ENCODE measurements at regions not wholly inside any gene's neighbourhood (a gene's known extent, or its start where the extent isn't known, plus 50 kb on each side); places are given as distances from the start of the nearest gene placed in this dataset.

DNA sequence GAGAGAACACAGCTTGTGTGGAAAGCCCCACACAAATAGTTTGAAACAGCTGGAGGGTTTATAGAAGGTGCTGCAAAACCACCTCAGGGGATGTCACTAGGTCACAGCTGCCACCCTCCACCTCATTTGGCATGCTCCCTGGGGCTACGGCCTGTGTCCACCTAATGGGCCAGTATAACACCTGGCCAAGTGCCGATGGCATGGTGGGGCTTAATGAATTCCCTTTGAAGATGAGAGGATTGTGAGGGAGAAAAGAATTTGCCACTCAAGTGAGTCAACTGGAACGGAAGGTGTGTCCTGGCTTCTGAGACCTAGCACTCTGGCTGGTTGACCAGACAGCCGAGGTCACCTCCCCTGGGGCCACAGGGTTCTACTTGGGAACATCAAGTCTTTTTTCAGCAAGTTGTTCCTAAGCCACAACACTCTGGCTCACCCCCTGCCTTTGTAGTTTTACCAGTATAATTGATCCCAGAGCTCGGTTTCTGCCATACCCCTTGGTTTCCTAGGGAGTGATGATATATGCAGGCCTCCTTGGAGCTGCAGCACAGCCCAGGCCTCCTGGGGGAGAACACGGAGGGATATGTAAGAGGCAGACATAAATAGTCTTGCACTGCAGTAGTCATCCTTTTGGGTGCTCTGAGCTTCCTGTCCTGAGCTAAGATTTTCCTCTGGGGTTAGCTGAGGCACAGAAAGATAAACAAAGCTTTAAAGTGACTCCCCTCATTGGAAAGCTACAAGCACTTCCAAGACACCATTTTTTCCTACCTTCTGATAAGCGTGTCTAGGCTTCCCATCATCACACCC, 178.2 kb upstream of the LPP start:
- TF ChIP-seq YY1 (IDR thresholded peaks at IDR 0.05; ENCODE audit: insufficient read depth, insufficient read length): no peak
- no peak for TF ChIP-seq SUZ12 (IDR thresholded peaks at IDR 0.05; ENCODE audit: extremely low read depth, insufficient read depth, insufficient read length)
- no peak for TF ChIP-seq ZNF274 (IDR thresholded peaks at IDR 0.05; ENCODE audit: low read depth, low read length)
- no peak overlapping the region for H3K9ac ChIP-seq (ENCODE audit: insufficient read length, low read depth)
- no peaks in the 10 kb centered on the region for H3K27me3 ChIP-seq (ENCODE audit: insufficient read depth, insufficient read length)
- no peak overlapping the region for H3K4me3 ChIP-seq (ENCODE audit: insufficient read length, low read depth)
- H3K9me3 ChIP-seq (ENCODE audit: insufficient read depth, low read length): peaks cover 13% of the 10 kb centered on the region; the same call in 1 of the 2 replicates
- H3K4me1 ChIP-seq (ENCODE audit: insufficient read depth, insufficient read length): no peaks in the 10 kb centered on the region
- no peak for DNase-seq (ENCODE audit: low read depth, low spot score)
- no peaks in the 10 kb centered on the region for H3K36me3 ChIP-seq (ENCODE audit: insufficient read depth, insufficient read length, low read length)

DNA sequence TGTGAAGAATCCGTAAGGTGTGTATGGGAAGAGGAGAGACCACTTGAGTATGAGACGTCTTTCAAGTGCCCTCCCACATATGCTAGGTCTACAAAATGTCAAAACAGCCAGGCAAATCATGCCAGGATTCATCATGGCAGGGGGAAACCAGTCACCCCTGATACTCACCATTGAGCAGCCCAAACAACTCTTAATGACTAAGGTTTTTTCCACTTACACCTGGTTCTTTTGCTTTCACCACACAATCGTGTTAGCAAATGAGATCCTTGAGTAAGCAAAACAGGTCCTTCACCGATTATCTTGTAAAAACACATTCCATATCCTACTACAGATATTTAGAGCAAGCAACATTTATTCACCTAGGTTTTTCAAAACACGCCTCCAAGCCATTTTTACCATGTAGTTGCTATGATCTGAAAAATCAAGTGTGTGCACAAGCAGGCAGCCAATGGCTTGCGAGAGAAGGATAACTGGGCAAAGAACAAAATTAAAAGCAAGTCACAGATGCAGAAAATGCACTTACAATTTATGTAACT, 177.5 kb upstream of the LPP start:
- no peak for DNase-seq (ENCODE audit: low read depth, low spot score)

DNA sequence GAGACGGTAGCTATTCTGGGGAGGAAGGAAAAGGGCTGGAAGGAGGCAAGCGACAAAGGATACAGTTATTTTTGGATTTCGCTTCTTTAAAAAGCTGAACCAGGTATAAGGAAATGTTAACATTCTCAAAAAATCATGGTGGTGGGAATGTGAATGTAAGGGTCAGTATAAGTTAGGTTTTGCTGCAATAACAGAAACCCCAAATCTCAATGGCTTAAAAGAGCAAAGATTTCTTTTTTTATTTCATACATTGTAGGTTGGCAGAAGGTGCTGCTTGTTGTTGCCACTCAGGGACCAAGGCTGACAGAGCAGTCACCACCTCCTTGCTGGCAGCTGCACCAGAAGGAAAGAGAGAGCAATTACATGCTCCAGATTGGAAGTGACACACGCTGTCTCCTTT, 176.3 kb upstream of the LPP start:
- no peak overlapping the region for H3K4me3 ChIP-seq (ENCODE audit: insufficient read length, low read depth)
- TF ChIP-seq ZNF274 (IDR thresholded peaks at IDR 0.05; ENCODE audit: low read depth, low read length): no peak
- no peak for TF ChIP-seq SUZ12 (IDR thresholded peaks at IDR 0.05; ENCODE audit: extremely low read depth, insufficient read depth, insufficient read length)
- TF ChIP-seq YY1 (IDR thresholded peaks at IDR 0.05; ENCODE audit: insufficient read depth, insufficient read length): no peak
- H3K4me1 ChIP-seq (ENCODE audit: insufficient read depth, insufficient read length): no peaks in the 10 kb centered on the region
- H3K9me3 ChIP-seq (ENCODE audit: insufficient read depth, low read length): peaks cover 13% of the 10 kb centered on the region; the same call in 1 of the 2 replicates
- DNase-seq (ENCODE audit: low read depth, low spot score): no peak
- no peaks in the 10 kb centered on the region for H3K27me3 ChIP-seq (ENCODE audit: insufficient read depth, insufficient read length)
- no peak overlapping the region for H3K9ac ChIP-seq (ENCODE audit: insufficient read length, low read depth)
- H3K36me3 ChIP-seq (ENCODE audit: insufficient read depth, insufficient read length, low read length): no peaks in the 10 kb centered on the region

More for the DNA sequence above, 177.5 kb upstream of the LPP start:
- no peaks in the 10 kb centered on the region for H3K27me3 ChIP-seq (ENCODE audit: insufficient read depth, insufficient read length)
- TF ChIP-seq YY1 (IDR thresholded peaks at IDR 0.05; ENCODE audit: insufficient read depth, insufficient read length): no peak
- TF ChIP-seq ZNF274 (IDR thresholded peaks at IDR 0.05; ENCODE audit: low read depth, low read length): no peak
- no peak for TF ChIP-seq SUZ12 (IDR thresholded peaks at IDR 0.05; ENCODE audit: extremely low read depth, insufficient read depth, insufficient read length)
- H3K4me1 ChIP-seq (ENCODE audit: insufficient read depth, insufficient read length): no peaks in the 10 kb centered on the region
- H3K9me3 ChIP-seq (ENCODE audit: insufficient read depth, low read length): peaks cover 13% of the 10 kb centered on the region; the same call in 1 of the 2 replicates
- H3K4me3 ChIP-seq (ENCODE audit: insufficient read length, low read depth): no peak overlapping the region
- no peak overlapping the region for H3K9ac ChIP-seq (ENCODE audit: insufficient read length, low read depth)
- H3K36me3 ChIP-seq (ENCODE audit: insufficient read depth, insufficient read length, low read length): no peaks in the 10 kb centered on the region

DNA sequence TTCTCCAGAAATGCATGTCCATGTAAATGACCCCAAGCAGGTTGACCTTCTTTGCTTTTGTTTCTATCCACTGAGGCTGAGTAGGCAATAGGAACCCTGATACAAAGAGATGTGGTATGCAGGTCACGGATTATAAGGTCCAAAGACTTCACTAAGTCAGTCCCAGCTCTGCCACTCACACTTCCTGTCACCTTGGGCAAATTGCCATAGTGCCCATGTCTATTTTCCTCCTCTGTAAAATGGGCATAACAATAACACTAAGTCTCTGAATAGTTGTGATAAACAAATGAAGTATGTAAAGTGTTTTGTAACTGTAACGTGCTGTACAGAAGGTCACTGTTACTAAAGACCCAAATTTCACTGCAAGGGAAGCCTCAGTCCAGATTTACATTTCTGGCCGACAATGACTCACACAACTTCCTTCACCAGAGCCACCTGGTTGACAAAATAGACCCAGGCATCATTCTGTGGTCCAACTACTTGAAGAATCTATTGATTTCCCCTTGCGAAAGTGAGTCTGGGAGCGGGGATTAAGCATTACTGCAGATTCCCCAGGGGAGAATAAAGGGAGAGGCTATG, 175.4 kb upstream of the LPP start:
- TF ChIP-seq ZNF274 (IDR thresholded peaks at IDR 0.05; ENCODE audit: low read depth, low read length): no peak
- no peak overlapping the region for H3K4me3 ChIP-seq (ENCODE audit: insufficient read length, low read depth)

DNA sequence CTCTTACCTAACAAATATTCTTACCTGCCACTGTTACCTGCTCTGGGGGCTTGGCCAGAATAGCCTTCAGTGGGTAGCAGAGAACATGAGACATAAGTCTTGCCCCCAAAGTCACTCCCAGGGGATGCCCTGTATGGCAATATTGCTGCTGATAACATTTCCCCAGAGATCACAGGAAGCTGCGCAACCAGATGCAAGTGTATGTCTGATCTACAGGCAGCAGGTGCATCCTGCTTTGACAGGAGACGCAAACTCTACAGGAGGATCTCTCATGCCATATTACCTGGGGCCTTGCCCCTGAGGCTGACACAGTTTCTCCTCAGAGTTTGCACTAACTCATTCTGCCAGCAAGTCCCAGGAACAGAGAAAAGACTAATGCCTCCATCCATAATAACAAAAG, 174.4 kb upstream of the LPP start:
- Histone ChIP-seq H3K4me1 (ENCODE audit: insufficient read depth, insufficient read length) (no peaks in the 10 kb centered on the region), H3K36me3 (ENCODE audit: insufficient read depth, insufficient read length, low read length) (no peaks in the 10 kb centered on the region), H3K4me3 (ENCODE audit: insufficient read length, low read depth) (no peak overlapping the region), H3K9ac (ENCODE audit: insufficient read length, low read depth) (no peak overlapping the region), H3K9me3 (ENCODE audit: insufficient read depth, low read length) (peaks cover 13% of the 10 kb centered on the region; the same call in 1 of the 2 replicates), H3K27me3 (ENCODE audit: insufficient read depth, insufficient read length) (no peaks in the 10 kb centered on the region)
- no peak for DNase-seq (ENCODE audit: low read depth, low spot score)
- TF ChIP-seq ZNF274 (IDR thresholded peaks at IDR 0.05; ENCODE audit: low read depth, low read length): no peak
- no peak for TF ChIP-seq YY1 (IDR thresholded peaks at IDR 0.05; ENCODE audit: insufficient read depth, insufficient read length)
- no peak for TF ChIP-seq SUZ12 (IDR thresholded peaks at IDR 0.05; ENCODE audit: extremely low read depth, insufficient read depth, insufficient read length)

More for the DNA sequence above, 175.4 kb upstream of the LPP start:
- Histone ChIP-seq H3K9me3 (ENCODE audit: insufficient read depth, low read length) (peaks cover 13% of the 10 kb centered on the region; the same call in 1 of the 2 replicates), H3K9ac (ENCODE audit: insufficient read length, low read depth) (no peak overlapping the region), H3K4me1 (ENCODE audit: insufficient read depth, insufficient read length) (no peaks in the 10 kb centered on the region), H3K27me3 (ENCODE audit: insufficient read depth, insufficient read length) (no peaks in the 10 kb centered on the region), H3K36me3 (ENCODE audit: insufficient read depth, insufficient read length, low read length) (no peaks in the 10 kb centered on the region)
- DNase-seq (ENCODE audit: low read depth, low spot score): no peak

DNA sequence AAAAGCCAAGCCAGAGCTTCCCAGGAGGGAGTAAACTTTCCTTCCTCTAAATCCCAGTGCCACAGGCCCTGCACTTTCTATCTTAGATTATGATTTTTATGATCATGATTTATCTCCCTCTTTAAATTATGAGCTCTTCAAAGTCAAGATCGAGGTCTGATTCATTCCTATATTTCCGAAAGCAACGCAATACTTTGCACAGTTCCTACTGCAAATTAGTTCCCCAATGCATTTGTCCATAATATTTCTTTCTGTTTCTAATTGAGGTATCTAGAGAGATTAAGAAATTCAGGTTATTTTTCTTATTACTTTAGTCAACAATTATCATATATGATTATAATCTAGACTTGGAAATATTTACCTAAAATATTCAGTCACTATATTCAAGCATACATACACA, 173.1 kb upstream of the LPP start:
- H3K27me3 ChIP-seq (ENCODE audit: insufficient read depth, insufficient read length): no peaks in the 10 kb centered on the region
- DNase-seq (ENCODE audit: low read depth, low spot score): no peak
- no peak overlapping the region for H3K4me3 ChIP-seq (ENCODE audit: insufficient read length, low read depth)
- H3K4me1 ChIP-seq (ENCODE audit: insufficient read depth, insufficient read length): no peaks in the 10 kb centered on the region
- no peaks in the 10 kb centered on the region for H3K36me3 ChIP-seq (ENCODE audit: insufficient read depth, insufficient read length, low read length)
- no peak overlapping the region for H3K9ac ChIP-seq (ENCODE audit: insufficient read length, low read depth)
- peaks cover 13% of the 10 kb centered on the region; the same call in 1 of the 2 replicates for H3K9me3 ChIP-seq (ENCODE audit: insufficient read depth, low read length)
- no peak for TF ChIP-seq SUZ12 (IDR thresholded peaks at IDR 0.05; ENCODE audit: extremely low read depth, insufficient read depth, insufficient read length)
- no peak for TF ChIP-seq ZNF274 (IDR thresholded peaks at IDR 0.05; ENCODE audit: low read depth, low read length)
- TF ChIP-seq YY1 (IDR thresholded peaks at IDR 0.05; ENCODE audit: insufficient read depth, insufficient read length): no peak

DNA sequence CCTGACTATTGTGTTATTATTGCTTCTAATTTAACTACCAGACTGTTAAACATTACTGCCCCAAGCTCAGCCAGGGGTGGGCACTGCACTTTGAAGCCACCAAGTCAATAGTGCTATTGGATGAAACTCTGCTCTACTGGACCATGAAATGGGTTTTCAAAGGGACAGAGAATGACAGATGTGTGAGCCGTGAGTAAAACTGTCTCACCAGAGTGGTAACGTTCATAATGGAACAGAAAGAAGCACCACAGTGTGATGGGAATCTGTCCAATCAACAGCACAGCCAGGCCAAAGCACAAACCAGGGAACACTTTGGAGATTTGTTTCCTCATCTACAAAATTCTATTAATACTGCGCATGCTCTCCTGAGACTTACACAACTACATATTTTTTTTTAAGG, 171.8 kb upstream of the LPP start:
- TF ChIP-seq SUZ12 (IDR thresholded peaks at IDR 0.05; ENCODE audit: extremely low read depth, insufficient read depth, insufficient read length) (no peak), YY1 (IDR thresholded peaks at IDR 0.05; ENCODE audit: insufficient read depth, insufficient read length) (no peak), ZNF274 (IDR thresholded peaks at IDR 0.05; ENCODE audit: low read depth, low read length) (no peak)
- H3K4me1 ChIP-seq (ENCODE audit: insufficient read depth, insufficient read length): no peaks in the 10 kb centered on the region

More for the DNA sequence above, 171.8 kb upstream of the LPP start:
- Histone ChIP-seq H3K4me3 (ENCODE audit: insufficient read length, low read depth) (no peak overlapping the region), H3K27me3 (ENCODE audit: insufficient read depth, insufficient read length) (no peaks in the 10 kb centered on the region), H3K9me3 (ENCODE audit: insufficient read depth, low read length) (peaks cover 12% of the 10 kb centered on the region; the same call in 1 of the 2 replicates), H3K9ac (ENCODE audit: insufficient read length, low read depth) (no peak overlapping the region), H3K36me3 (ENCODE audit: insufficient read depth, insufficient read length, low read length) (no peaks in the 10 kb centered on the region)
- no peak for DNase-seq (ENCODE audit: low read depth, low spot score)
